ENCODE measurements at regions not wholly inside any gene's neighbourhood (a gene's known extent, or its start where the extent isn't known, plus 50 kb on each side); places are given as distances from the start of the nearest gene placed in this dataset.
"Not testable (repeated sequence)": the region's sequence is repeated elsewhere in the genome, so short reads cannot be mapped to it uniquely, and the experiment has no call there.

- Mint-ChIP-seq H3K4me1 (no peaks in the 10 kb centered on the region), H3K4me3 (no peak overlapping the region)
- no peak for TF ChIP-seq CTCF (IDR thresholded peaks at IDR 0.05)
Measured at GRCh38 chr4:162871990-162872389, 294.7 kb downstream of the NAF1 start.

GRCh38 chr4:162869157-162869556, 297.5 kb downstream of the NAF1 start:
- H3K9me3 Mint-ChIP-seq, result peaks cover 5% of the 10 kb centered on the region
- no peak for TF ChIP-seq CTCF (IDR thresholded peaks at IDR 0.05)
- no peaks in the 10 kb centered on the region for H3K36me3 Mint-ChIP-seq (ENCODE audit: low read depth)
- no peak overlapping the region for H3K27ac Mint-ChIP-seq
- H3K4me3 Mint-ChIP-seq, result no peak overlapping the region
- H3K4me1 Mint-ChIP-seq, result no peaks in the 10 kb centered on the region
- H3K27me3 Mint-ChIP-seq (ENCODE audit: low read depth, poor library complexity), result peaks cover 7% of the 10 kb centered on the region
- no peak for DNase-seq

More at GRCh38 chr4:162871990-162872389, 294.7 kb downstream of the NAF1 start:
- peaks cover 5% of the 10 kb centered on the region for H3K9me3 Mint-ChIP-seq
- no peak for DNase-seq
- no peak overlapping the region for H3K27ac Mint-ChIP-seq
- H3K27me3 Mint-ChIP-seq (ENCODE audit: low read depth, poor library complexity), result no peaks in the 10 kb centered on the region
- no peaks in the 10 kb centered on the region for H3K36me3 Mint-ChIP-seq (ENCODE audit: low read depth)

DNA sequence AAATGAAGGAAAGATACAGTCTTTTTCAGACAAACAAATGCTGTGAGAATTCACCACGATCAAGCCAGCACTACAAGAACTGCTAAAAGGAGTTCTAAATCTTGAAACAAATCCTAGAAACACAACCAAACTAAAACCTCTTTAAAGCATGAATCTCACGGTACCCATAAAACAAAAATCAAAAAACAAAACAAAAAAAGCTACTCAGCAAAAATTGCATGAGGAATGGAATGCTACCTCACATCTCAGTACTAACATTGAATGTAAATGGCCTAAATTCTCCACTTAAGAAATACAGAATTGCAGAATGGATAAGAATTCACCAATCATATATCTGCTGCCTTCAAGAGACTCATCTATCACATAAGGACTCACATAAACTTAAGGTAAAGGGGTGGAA, 300.1 kb downstream of the NAF1 start:
- TF ChIP-seq CTCF (IDR thresholded peaks at IDR 0.05), result no peak
- Mint-ChIP-seq H3K27me3 (ENCODE audit: low read depth, poor library complexity) (peaks cover 9% of the 10 kb centered on the region), H3K36me3 (ENCODE audit: low read depth) (no peaks in the 10 kb centered on the region), H3K4me3 (no peak overlapping the region), H3K9me3 (no peaks in the 10 kb centered on the region), H3K27ac (no peak overlapping the region), H3K4me1 (no peaks in the 10 kb centered on the region)
- DNase-seq, result no peak

- DNase-seq, result no peak
Measured at GRCh38 chr4:162865102-162865501, 301.6 kb downstream of the NAF1 start.

DNA sequence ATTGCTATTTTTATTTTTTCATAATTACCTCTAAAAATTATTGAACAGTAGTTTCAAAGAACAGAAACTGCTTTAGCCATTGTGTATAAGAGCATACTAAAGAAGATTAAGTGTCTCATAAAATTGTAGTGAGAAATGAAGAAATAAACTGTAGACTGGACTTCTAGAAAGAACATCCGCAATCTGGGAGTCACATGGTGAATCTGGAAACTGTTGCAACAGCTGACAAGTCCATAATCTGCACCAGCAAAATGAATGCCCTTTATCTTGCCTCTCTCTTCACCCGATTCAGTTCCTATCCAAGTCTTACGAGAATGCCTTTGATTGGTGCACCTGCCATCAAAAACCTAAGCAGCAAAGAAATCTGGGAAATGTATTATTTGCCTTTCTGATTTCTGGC, 312.9 kb downstream of the NAF1 start:
- Mint-ChIP-seq H3K9me3 (no peaks in the 10 kb centered on the region), H3K27ac (no peak overlapping the region), H3K4me3 (no peak overlapping the region), H3K4me1 (no peaks in the 10 kb centered on the region), H3K27me3 (ENCODE audit: low read depth, poor library complexity) (peaks cover 3% of the 10 kb centered on the region), H3K36me3 (ENCODE audit: low read depth) (no peaks in the 10 kb centered on the region)
- no peak for TF ChIP-seq CTCF (IDR thresholded peaks at IDR 0.05)
- DNase-seq, result no peak

More at GRCh38 chr4:162865102-162865501, 301.6 kb downstream of the NAF1 start:
- TF ChIP-seq CTCF (IDR thresholded peaks at IDR 0.05), result no peak
- peaks cover 9% of the 10 kb centered on the region for H3K27me3 Mint-ChIP-seq (ENCODE audit: low read depth, poor library complexity)
- H3K9me3 Mint-ChIP-seq, result no peaks in the 10 kb centered on the region
- no peak overlapping the region for H3K27ac Mint-ChIP-seq
- H3K4me1 Mint-ChIP-seq, result no peaks in the 10 kb centered on the region
- H3K36me3 Mint-ChIP-seq (ENCODE audit: low read depth), result no peaks in the 10 kb centered on the region
- no peak overlapping the region for H3K4me3 Mint-ChIP-seq

DNA sequence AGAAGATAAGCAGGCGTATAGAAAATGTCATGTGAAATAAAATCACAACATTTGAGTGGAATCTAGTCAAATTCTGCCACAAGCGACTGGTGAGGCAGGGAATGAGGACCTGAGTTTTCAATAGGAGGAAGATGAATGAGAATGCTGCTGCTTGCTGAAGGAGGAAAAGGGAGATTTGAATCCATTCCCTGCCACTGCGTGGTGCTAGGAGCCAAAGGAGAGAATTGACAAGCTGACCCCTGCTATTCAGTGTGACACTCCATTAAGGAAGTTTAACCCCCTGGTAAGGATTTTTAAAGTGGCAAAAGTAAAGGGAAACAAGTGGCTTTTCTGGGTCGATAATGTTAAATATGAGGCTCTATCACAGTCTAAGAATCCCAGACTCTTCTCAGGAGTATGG, 314.0 kb downstream of the NAF1 start:
- no peaks in the 10 kb centered on the region for H3K9me3 Mint-ChIP-seq
- no peaks in the 10 kb centered on the region for H3K4me1 Mint-ChIP-seq
- no peak for DNase-seq
- H3K4me3 Mint-ChIP-seq, result no peak overlapping the region
- no peak overlapping the region for H3K27ac Mint-ChIP-seq
- H3K36me3 Mint-ChIP-seq (ENCODE audit: low read depth), result no peaks in the 10 kb centered on the region
- TF ChIP-seq CTCF (IDR thresholded peaks at IDR 0.05), result no peak
- peaks cover 3% of the 10 kb centered on the region for H3K27me3 Mint-ChIP-seq (ENCODE audit: low read depth, poor library complexity)

DNA sequence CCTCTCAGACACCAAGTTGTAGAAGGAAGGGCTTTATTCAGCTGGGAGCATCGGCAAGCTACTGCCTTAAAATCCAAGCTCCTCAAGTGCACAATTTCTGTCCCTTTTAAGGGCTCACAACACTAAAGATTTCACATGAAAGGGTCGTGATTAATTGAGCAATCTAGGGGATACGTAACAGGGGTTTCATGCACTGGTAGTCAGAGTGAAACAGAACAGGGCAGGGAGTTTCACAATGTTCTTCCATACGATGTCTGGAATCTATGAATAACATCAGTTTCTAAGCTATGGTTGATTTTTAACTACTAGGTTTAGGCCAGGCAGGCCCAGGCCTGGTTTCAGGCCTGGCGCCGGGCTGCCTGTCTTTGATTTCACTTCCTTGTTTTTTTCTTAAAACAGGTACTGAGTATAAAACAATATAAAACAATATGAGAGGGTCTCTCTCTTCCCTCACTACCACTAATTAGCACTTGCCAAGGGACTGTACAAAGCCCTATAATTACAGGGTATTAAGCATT, 315.4 kb downstream of the NAF1 start:
- not testable (repeated sequence) for H3K9me3 Mint-ChIP-seq; H3K4me1 Mint-ChIP-seq; H3K4me3 Mint-ChIP-seq; H3K27me3 Mint-ChIP-seq (ENCODE audit: low read depth, poor library complexity); DNase-seq; H3K27ac Mint-ChIP-seq; H3K36me3 Mint-ChIP-seq (ENCODE audit: low read depth)

All from nephron progenitor cell (in vitro differentiated cells).